Endothelial cell of umbilical vein (primary cell): ENCODE measurements at regions not wholly inside any gene's neighbourhood (a gene's known extent, or its start where the extent isn't known, plus 50 kb on each side); places are given as distances from the start of the nearest gene placed in this dataset.

Experiments
- BruUV-seq: library from RNA; stranded (reverse); fragments of 400-500 nt; replicated peaks from 2 replicates; lab custom pipeline; 2021; lab: Mats Ljungman, UMichigan
- CTCF ChIA-PET: fragments of 300-600, 350-600 bp; sonication (Branson Sonifier 250); formaldehyde crosslinking; loops from one replicate; lab custom pipeline; 2021; ENCODE audit warnings: antibody characterized with exemption, inconsistent platforms; lab: Charles Lee
- POLR2A ChIA-PET: fragments of 300-600, 350-600 bp; sonication (Branson Sonifier 250); formaldehyde crosslinking; loops from one replicate; lab custom pipeline; 2021; ENCODE audit warnings: antibody characterized with exemption, inconsistent platforms; lab: Charles Lee
- DNase-seq: peaks from one replicate; pipeline ENCODE4 v3.0.0-alpha.2; 2011; ENCODE audit warnings: low read depth, low spot score
- FAIRE-seq: peaks from 2 replicates; lab custom pipeline; 2011; peaks lifted over from hg19 to GRCh38; lab: Jason Lieb, UNC
- H2AFZ ChIP-seq: 2 replicates; pipeline ENCODE4 v1.6.0; 2012; ENCODE audit warnings: low read depth, low read length, control low read depth, inconsistent platforms
- H3K27ac ChIP-seq: 2 replicates; pipeline ENCODE4 v1.5.1; 2011; ENCODE audit warnings: low read depth, mild to moderate bottlenecking, control low read depth, low read length, moderate library complexity; ENCODE audit not compliant: insufficient read depth
- H3K27me3 ChIP-seq, 2 experiments: 2 replicates each; pipeline versions ENCODE4 v1.6.0 to v1.6.1; 2011; ENCODE audit warnings: low read length in 2 of 2, mixed read lengths in 1 of 2; ENCODE audit not compliant: control insufficient read depth in 2 of 2, insufficient read depth in 2 of 2
- H3K36me3 ChIP-seq, 2 experiments: 2 replicates in 1 of 2; 3 replicates in 1 of 2; pipeline ENCODE4 v1.5.1; 2011; ENCODE audit warnings: low read length in 2 of 2, mild to moderate bottlenecking in 1 of 2, moderate library complexity in 1 of 2; ENCODE audit not compliant: control insufficient read depth in 2 of 2, insufficient read depth in 2 of 2; ENCODE audit errors: extremely low read depth in 1 of 2
- H3K4me1 ChIP-seq: 3 replicates; pipeline ENCODE4 v1.5.1; 2011; ENCODE audit warnings: mild to moderate bottlenecking, low read length; ENCODE audit not compliant: control insufficient read depth, insufficient read depth; ENCODE audit errors: extremely low read depth
- H3K4me2 ChIP-seq: 2 replicates; pipeline ENCODE4 v1.6.1; 2011; ENCODE audit warnings: low read length, control low read depth, mixed read lengths; ENCODE audit not compliant: insufficient read depth
- H3K4me3 ChIP-seq, 3 experiments: fragments of 200-600 bp in 1 of 3; sonication (generic), shearing (Covaris generic) in 1 of 3; replicated peaks in 1 of 3; 2 replicates each; pipeline ENCODE4 v1.5.1; 2011 to 2016; ENCODE audit warnings: control low read depth in 3 of 3, low read length in 3 of 3, mild to moderate bottlenecking in 2 of 3, inconsistent platforms in 1 of 3, low read depth in 1 of 3, moderate library complexity in 1 of 3; ENCODE audit not compliant: insufficient read depth in 1 of 3
- H3K79me2 ChIP-seq: 2 replicates; pipeline ENCODE4 v1.6.0; 2012; ENCODE audit warnings: low read length, inconsistent platforms; ENCODE audit not compliant: control insufficient read depth, insufficient read depth
- H3K9ac ChIP-seq: replicated peaks from 2 replicates; pipeline ENCODE3; 2011; ENCODE audit warnings: low read length, control low read depth; ENCODE audit not compliant: insufficient read depth; ENCODE audit errors: extremely low read depth
- H3K9me1 ChIP-seq: replicated peaks from 3 replicates; pipeline ENCODE4 v1.6.0; 2011; ENCODE audit warnings: mild to moderate bottlenecking, low read length; ENCODE audit not compliant: control insufficient read depth, insufficient read depth; ENCODE audit errors: extremely low read depth
- H3K9me3 ChIP-seq: replicated peaks from 2 replicates; pipeline ENCODE4 v1.5.1; 2012; ENCODE audit warnings: low read length, inconsistent platforms; ENCODE audit not compliant: control insufficient read depth, insufficient read depth
- H4K20me1 ChIP-seq: replicated peaks from 2 replicates; pipeline ENCODE3; 2011; ENCODE audit warnings: mild to moderate bottlenecking, low read length; ENCODE audit not compliant: control insufficient read depth, insufficient read depth; ENCODE audit errors: extremely low read depth
- EZH2 ChIP-seq: IDR thresholded peaks from 2 replicates; pipeline ENCODE4 v1.6.1; 2012; ENCODE audit warnings: borderline replicate concordance, low read depth, mild to moderate bottlenecking, moderate library complexity, low read length, inconsistent platforms; ENCODE audit not compliant: severe bottlenecking
- FOS ChIP-seq: IDR thresholded peaks from 2 replicates; pipeline ENCODE4 v1.6.1; 2011; ENCODE audit warnings: mild to moderate bottlenecking, low read length, moderate library complexity, borderline replicate concordance; ENCODE audit not compliant: insufficient read depth
- GATA2 ChIP-seq: IDR thresholded peaks from 2 replicates; pipeline ENCODE4 v1.7.0; 2011; ENCODE audit warnings: low read depth, mild to moderate bottlenecking, moderate library complexity, mixed read lengths, low read length; ENCODE audit not compliant: insufficient read length, insufficient read depth
- JUN ChIP-seq: IDR thresholded peaks from 2 replicates; pipeline ENCODE4 v1.6.1; 2011; ENCODE audit warnings: borderline replicate concordance, low read depth; ENCODE audit not compliant: insufficient read length, insufficient read depth
- MAX ChIP-seq: IDR thresholded peaks from 2 replicates; pipeline ENCODE4 v1.6.1; 2011; ENCODE audit not compliant: insufficient read depth, insufficient read length
- MYC ChIP-seq: IDR thresholded peaks from one replicate; pipeline ENCODE4 v1.6.1; 2011; ENCODE audit warnings: mild to moderate bottlenecking, low read depth, low read length
- POLR2A ChIP-seq: IDR thresholded peaks from 2 replicates; pipeline ENCODE4 v1.6.1; 2012; ENCODE audit warnings: low read depth, mild to moderate bottlenecking, control low read depth, low read length
- POLR2AphosphoS5 ChIP-seq: IDR thresholded peaks from 2 replicates; pipeline ENCODE4 v1.6.1; 2012; ENCODE audit warnings: low read depth, mild to moderate bottlenecking, control low read depth, low read length, moderate library complexity; ENCODE audit not compliant: insufficient read depth
- dilution Hi-C: fragments of 300-500 bp; cut with MboI; formaldehyde crosslinking; loops from one replicate; pipeline ENCODE4 v1.15.0; 2019; ENCODE audit warnings: low sequenced_read_pairs; ENCODE audit not compliant: extremely low pct_ligation_motif_present
- intact Hi-C: fragments of 100-400 bp; cut with micrococcal nuclease; formaldehyde crosslinking; loops from one replicate; pipeline ENCODE4 v1.10.0; 2022
- TF ChIP-seq, protein P1 (sequence below), 2 donors: IDR thresholded peaks; 1 replicate in 1 of 2; 2 replicates in 1 of 2; pipeline ENCODE4 v1.5.1; 2011; ENCODE audit warnings: low read length in 2 of 2, mild to moderate bottlenecking in 2 of 2, moderate library complexity in 2 of 2, control low read depth in 1 of 2, inconsistent platforms in 1 of 2, low read depth in 1 of 2; ENCODE audit not compliant: insufficient read depth in 1 of 2; ENCODE audit errors: extremely low read depth in 1 of 2

DNA sequence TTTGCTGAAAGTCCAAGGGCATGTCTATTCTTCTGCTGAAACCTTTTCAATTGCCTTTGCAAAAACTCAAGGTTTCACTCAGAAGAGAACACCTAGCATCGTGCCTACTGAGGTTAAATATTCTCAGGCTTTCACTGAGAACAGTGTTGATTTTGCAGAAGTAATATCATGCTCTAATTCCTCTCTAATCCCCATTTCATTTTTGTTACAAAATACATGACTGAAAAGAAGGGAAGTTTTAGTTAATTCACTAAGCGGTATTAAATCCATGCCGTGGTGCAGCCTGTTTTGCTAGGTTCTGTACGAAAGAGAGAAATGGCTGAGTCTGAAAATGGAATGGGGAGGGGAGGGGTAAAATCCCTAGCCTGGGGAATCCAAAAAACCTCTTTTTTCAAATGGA, 163.2 kb upstream of the CAMK1G start:
- dilution Hi-C loops (no loop called here), intact Hi-C loops (no loop called here)
- Histone ChIP-seq H4K20me1 (no peaks in the 10 kb centered on the region), H3K9me1 (no peaks in the 10 kb centered on the region), H2AFZ (no peak overlapping the region), H3K4me3 (no peak overlapping the region), H3K79me2 (no peaks in the 10 kb centered on the region), H3K36me3 (no peaks in the 10 kb centered on the region), H3K4me2 (no peak overlapping the region), H3K9me3 (no peaks in the 10 kb centered on the region), H3K4me1 (no peaks in the 10 kb centered on the region), H3K27ac (no peak overlapping the region), H3K27me3 (no peaks in the 10 kb centered on the region), H3K9ac (no peak overlapping the region)
- FAIRE-seq (no peak), DNase-seq (no peak)
- CTCF ChIA-PET: no interaction called here
- POLR2A ChIA-PET: no interaction called here
- BruUV-seq: no TSS peak
- no peak for TF ChIP-seq EZH2
- TF ChIP-seq, protein P1, sequence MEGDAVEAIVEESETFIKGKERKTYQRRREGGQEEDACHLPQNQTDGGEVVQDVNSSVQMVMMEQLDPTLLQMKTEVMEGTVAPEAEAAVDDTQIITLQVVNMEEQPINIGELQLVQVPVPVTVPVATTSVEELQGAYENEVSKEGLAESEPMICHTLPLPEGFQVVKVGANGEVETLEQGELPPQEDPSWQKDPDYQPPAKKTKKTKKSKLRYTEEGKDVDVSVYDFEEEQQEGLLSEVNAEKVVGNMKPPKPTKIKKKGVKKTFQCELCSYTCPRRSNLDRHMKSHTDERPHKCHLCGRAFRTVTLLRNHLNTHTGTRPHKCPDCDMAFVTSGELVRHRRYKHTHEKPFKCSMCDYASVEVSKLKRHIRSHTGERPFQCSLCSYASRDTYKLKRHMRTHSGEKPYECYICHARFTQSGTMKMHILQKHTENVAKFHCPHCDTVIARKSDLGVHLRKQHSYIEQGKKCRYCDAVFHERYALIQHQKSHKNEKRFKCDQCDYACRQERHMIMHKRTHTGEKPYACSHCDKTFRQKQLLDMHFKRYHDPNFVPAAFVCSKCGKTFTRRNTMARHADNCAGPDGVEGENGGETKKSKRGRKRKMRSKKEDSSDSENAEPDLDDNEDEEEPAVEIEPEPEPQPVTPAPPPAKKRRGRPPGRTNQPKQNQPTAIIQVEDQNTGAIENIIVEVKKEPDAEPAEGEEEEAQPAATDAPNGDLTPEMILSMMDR (IDR thresholded peaks at IDR 0.05; ENCODE audit: extremely low read depth in 1 of 2, insufficient read depth in 1 of 2, low read depth in 1 of 2, low read length in 2 of 2): no peak
- TF ChIP-seq POLR2A: no peak
- no peak for TF ChIP-seq GATA2
- TF ChIP-seq MYC: no peak
- TF ChIP-seq FOS: no peak
- TF ChIP-seq POLR2AphosphoS5: no peak
- no peak for TF ChIP-seq JUN
- TF ChIP-seq MAX: no peak
